Activated CD8-positive, alpha-beta memory T cell treated with anti-CD3 and anti-CD28 coated beads, Interleukin-2, amount 10 ng/mL, durations not matched to agents 7 days and 5 days (primary cell): ENCODE measurements at regions not wholly inside any gene's neighbourhood (a gene's known extent, or its start where the extent isn't known, plus 50 kb on each side); places are given as distances from the start of the nearest gene placed in this dataset.

ENCODE experiments used
- ATAC-seq: fragments of 150-1000 bp; cut with Tn5 transposase; one replicate; pipeline ENCODE4 v1.10.0; 2021; ENCODE audit warnings: moderate library complexity
- CTCF ChIA-PET: fragments of 350-600 bp; sonication (Branson Sonifier 250); formaldehyde crosslinking; loops from one replicate; lab custom pipeline; 2021; ENCODE audit warnings: antibody characterized with exemption; lab: Charles Lee
- DNase-seq: peaks from one replicate; pipeline ENCODE4 v3.0.0-alpha.2; 2020
- H3K27ac Mint-ChIP-seq: one replicate; pipeline ENCODE4 v1.8.0; 2021; ENCODE audit warnings: mild to moderate bottlenecking, mixed read lengths
- H3K27me3 Mint-ChIP-seq: one replicate; pipeline ENCODE4 v1.8.0; 2021; ENCODE audit warnings: mixed read lengths
- H3K36me3 Mint-ChIP-seq: one replicate; pipeline ENCODE4 v1.8.0; 2021; ENCODE audit warnings: mild to moderate bottlenecking, mixed read lengths
- H3K4me1 Mint-ChIP-seq: one replicate; pipeline ENCODE4 v1.8.0; 2021; ENCODE audit warnings: mixed read lengths
- H3K4me3 Mint-ChIP-seq: one replicate; pipeline ENCODE4 v1.8.0; 2021; ENCODE audit warnings: mild to moderate bottlenecking, moderate library complexity, mixed read lengths
- H3K9me3 Mint-ChIP-seq: one replicate; pipeline ENCODE4 v1.8.0; 2022; ENCODE audit warnings: low read depth, mixed read lengths

DNA sequence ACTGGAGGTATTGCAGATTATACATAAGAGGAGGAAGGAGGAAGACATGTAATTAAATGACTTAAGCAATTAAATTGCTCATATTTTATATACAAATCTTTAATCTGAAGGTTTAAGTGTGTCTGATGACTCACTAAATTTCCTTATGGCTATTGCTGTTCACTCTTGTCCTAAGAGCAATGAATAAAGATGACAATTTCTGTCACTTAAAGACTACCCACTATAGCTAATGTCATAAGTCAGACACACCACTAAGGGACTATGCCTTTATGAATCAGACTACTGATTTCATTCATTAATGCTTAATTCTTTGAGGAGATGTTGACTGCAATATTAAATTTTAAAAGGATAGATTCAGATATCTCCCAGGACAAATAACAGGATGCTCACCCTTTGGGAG lies 1514.7 kb downstream of the PCDH18 start:
- Mint-ChIP-seq H3K4me3 (no peak overlapping the region), H3K27me3 (no peaks in the 10 kb centered on the region), H3K27ac (no peak overlapping the region)

DNA sequence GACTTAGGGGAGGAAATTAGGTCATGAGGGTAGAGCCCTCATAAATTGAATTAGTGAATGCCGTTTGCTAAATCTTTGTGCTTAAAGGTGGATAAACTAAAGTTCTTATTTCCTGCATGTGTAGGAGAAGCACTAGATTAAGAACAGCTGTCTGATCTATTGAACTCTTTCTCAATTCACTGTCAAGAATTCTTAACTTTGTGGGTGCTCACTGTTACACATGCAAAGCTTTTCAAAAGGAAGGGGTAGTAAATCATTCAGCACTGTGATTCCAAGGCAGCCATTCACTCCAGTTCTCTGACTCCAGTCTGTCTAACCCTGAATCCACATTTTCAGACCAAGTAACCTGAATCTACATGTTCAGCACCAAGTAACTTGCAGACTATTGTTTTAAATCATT lies 1520.1 kb downstream of the PCDH18 start:
- CTCF ChIA-PET, result no interaction called here
- Mint-ChIP-seq H3K27me3 (no peaks in the 10 kb centered on the region), H3K4me3 (no peak overlapping the region), H3K36me3 (no peaks in the 10 kb centered on the region), H3K4me1 (no peaks in the 10 kb centered on the region), H3K27ac (no peak overlapping the region), H3K9me3 (peaks cover 8% of the 10 kb centered on the region)
- no peak for ATAC-seq
- no peak for DNase-seq

More for the DNA sequence above, 1514.7 kb downstream of the PCDH18 start:
- Mint-ChIP-seq H3K9me3 (peaks cover 5% of the 10 kb centered on the region), H3K36me3 (no peaks in the 10 kb centered on the region), H3K4me1 (no peaks in the 10 kb centered on the region)
- ATAC-seq, result no peak
- CTCF ChIA-PET, result no interaction called here
- no peak for DNase-seq

DNA sequence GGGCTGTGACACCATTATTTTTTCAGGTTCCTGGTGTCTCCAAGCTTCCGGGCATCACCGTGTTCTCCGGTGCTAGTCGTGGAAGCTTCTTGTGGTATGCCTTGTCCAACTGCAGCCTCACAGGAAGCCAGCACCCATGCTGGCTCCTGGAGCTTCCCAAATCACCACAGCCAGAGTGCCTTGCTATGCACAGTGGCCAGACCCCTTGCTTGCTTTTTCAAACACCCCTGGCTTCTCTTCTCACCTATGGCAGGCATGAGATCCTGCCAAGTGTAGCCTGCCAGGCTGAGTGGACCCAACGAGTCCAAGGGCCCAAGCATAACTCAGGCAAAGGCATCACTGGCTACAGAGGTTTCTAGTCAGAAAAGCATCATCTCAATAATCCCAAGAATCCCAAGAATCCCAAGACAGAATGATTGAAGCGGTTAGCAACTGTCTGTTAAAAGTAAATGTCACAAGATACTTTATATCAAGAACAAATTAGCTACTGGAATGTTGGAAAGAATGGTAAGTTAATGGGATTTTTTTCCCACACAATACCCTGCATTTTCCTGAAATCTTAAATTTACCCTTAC lies 1522.9 kb downstream of the PCDH18 start:
- CTCF ChIA-PET, result no interaction called here
- DNase-seq (no peak), ATAC-seq (no peak)
- Mint-ChIP-seq H3K27me3 (no peaks in the 10 kb centered on the region), H3K36me3 (no peaks in the 10 kb centered on the region), H3K4me1 (no peaks in the 10 kb centered on the region), H3K27ac (no peak overlapping the region), H3K4me3 (no peak overlapping the region), H3K9me3 (peaks cover 8% of the 10 kb centered on the region)

DNA sequence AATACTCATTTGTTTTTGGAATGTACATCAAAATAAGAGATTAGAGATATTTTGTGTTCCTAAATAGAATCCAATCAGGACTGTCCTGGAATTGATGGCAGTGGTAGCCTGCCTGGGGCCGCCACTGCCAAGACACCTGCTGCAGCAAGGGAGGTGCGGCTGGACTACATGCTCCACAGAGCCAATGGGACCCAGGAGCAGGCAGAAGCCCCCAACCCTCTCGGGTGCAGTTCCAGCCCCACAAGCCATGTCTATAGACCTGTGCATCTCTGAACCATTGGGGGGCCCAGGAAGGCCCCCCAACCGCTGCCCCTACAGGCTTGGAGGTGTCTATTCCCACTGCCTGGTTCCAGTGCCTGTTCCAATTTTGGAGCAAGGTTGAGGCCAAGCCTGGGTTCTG lies 1524.3 kb downstream of the PCDH18 start:
- no peak for ATAC-seq
- H3K27me3 Mint-ChIP-seq, result no peaks in the 10 kb centered on the region
- H3K27ac Mint-ChIP-seq, result no peak overlapping the region
- DNase-seq, result no peak
- H3K4me1 Mint-ChIP-seq, result no peaks in the 10 kb centered on the region
- H3K36me3 Mint-ChIP-seq, result no peaks in the 10 kb centered on the region
- H3K4me3 Mint-ChIP-seq, result no peak overlapping the region
- CTCF ChIA-PET, result no interaction called here
- peaks cover 4% of the 10 kb centered on the region for H3K9me3 Mint-ChIP-seq

DNA sequence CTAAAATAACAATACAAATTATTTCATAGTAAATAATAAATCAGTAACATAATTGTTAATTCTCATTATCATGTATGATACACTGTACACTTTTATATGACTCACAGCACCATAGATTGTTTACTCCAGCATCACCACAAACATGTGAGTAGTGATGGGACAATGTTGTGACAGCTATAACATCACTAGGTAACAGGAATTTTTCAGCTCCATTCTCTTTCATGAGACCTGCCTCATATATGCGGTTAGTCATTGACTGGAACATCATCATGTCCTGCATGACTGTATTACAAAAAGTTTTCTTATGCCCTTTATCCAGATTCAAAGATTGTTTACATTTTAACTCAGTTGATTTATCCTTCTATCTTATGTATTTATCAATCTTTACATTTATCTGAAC lies 1530.0 kb downstream of the PCDH18 start:
- H3K4me1 Mint-ChIP-seq, result no peaks in the 10 kb centered on the region
- H3K36me3 Mint-ChIP-seq, result no peaks in the 10 kb centered on the region
- H3K27me3 Mint-ChIP-seq, result no peaks in the 10 kb centered on the region
- no peak for ATAC-seq
- DNase-seq, result no peak
- no peak overlapping the region for H3K27ac Mint-ChIP-seq
- no peak overlapping the region for H3K4me3 Mint-ChIP-seq
- CTCF ChIA-PET, result no interaction called here
- H3K9me3 Mint-ChIP-seq, result peaks cover 8% of the 10 kb centered on the region

DNA sequence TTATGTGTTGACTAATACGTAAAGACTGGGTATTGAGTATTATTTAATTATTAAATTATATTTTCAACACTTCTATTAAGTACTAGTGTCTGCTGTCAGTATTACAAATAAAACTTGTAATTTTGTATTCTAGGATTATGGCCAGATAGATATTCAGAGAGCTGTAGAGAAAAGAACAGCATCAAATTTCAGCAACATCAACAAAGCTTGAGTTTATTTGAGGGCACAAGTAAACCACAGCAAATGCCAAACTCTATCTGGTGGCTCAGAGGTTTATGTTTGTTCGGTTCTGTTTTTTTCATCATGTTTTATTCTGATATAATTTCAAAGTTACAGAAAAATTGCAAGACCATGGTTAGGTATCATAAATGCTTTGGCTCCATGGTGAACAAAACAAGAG lies 1530.5 kb downstream of the PCDH18 start:
- DNase-seq, result no peak
- no peaks in the 10 kb centered on the region for H3K36me3 Mint-ChIP-seq
- H3K4me1 Mint-ChIP-seq, result no peaks in the 10 kb centered on the region
- no peaks in the 10 kb centered on the region for H3K27me3 Mint-ChIP-seq
- CTCF ChIA-PET, result no interaction called here
- H3K9me3 Mint-ChIP-seq, result peaks cover 8% of the 10 kb centered on the region
- no peak for ATAC-seq
- H3K4me3 Mint-ChIP-seq, result no peak overlapping the region
- H3K27ac Mint-ChIP-seq, result no peak overlapping the region

DNA sequence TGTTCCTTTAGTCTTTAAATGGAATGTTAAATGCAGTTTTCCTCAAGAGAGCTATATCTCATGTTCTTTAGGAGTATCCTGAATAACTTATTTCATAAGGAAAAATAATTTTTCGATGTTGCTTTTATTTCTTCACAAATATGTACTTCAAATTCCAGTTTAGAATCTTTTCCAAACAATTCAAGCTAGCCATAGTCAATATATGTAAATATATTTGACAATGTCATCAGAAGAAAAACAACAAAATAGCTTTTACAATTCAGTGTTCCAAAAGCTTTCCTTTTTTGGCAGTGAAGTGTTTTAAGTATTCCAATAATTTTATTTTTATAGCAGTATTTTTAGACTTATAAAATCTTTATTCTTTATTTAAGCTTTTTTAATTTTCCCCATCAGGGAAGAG lies 1532.0 kb downstream of the PCDH18 start:
- Mint-ChIP-seq H3K27ac (no peak overlapping the region), H3K4me1 (no peaks in the 10 kb centered on the region), H3K36me3 (no peaks in the 10 kb centered on the region), H3K27me3 (no peaks in the 10 kb centered on the region), H3K4me3 (no peak overlapping the region), H3K9me3 (peaks cover 8% of the 10 kb centered on the region)
- no peak for ATAC-seq
- CTCF ChIA-PET, result no interaction called here
- DNase-seq, result no peak

DNA sequence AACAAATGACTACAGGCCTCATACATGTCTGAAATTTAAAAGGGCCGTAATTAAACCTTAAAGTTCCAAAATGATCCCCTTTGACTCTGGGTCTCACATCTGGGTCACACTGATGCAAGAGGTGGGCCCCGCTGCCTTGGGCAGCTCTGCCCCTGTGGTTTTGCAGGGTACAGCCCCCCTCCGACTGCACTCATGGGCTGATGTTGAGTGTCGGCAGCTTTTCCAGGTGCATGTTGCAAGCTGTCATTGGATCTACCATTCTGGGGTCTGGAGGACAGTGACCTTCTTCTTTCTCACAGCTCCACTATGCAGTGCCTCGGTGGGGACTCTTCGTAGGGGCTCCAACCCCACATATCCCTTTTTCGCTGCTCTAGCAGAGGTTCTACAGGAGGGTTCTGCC lies 1537.9 kb downstream of the PCDH18 start:
- no peak for DNase-seq
- peaks cover 5% of the 10 kb centered on the region for H3K9me3 Mint-ChIP-seq
- ATAC-seq, result no peak
- no peak overlapping the region for H3K27ac Mint-ChIP-seq
- no peaks in the 10 kb centered on the region for H3K4me1 Mint-ChIP-seq
- no peaks in the 10 kb centered on the region for H3K36me3 Mint-ChIP-seq
- H3K27me3 Mint-ChIP-seq, result no peaks in the 10 kb centered on the region
- no peak overlapping the region for H3K4me3 Mint-ChIP-seq
- CTCF ChIA-PET, result no interaction called here

DNA sequence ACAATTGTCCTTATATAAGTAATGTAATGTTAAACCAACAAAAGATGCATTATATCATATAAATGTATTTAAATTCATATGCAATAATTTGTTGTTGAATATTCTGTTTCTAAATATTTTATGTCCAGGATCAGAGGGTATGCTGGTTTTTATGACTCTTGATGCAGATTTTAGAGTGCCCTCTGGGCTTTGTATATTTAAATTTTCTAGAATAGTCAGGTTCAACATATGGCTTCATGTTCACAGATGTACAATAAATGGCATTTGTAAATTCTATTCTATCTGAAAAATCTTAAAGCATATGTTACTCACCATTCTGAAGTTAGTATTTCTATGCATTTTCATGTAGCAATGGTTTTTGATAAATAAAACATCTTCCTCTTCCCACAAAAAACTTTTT lies 1555.4 kb downstream of the PCDH18 start:
- no peaks in the 10 kb centered on the region for H3K36me3 Mint-ChIP-seq
- no peak overlapping the region for H3K27ac Mint-ChIP-seq
- CTCF ChIA-PET, result no interaction called here
- peaks cover 1% of the 10 kb centered on the region for H3K9me3 Mint-ChIP-seq
- DNase-seq, result no peak
- H3K4me3 Mint-ChIP-seq, result no peak overlapping the region
- H3K27me3 Mint-ChIP-seq, result no peaks in the 10 kb centered on the region
- no peaks in the 10 kb centered on the region for H3K4me1 Mint-ChIP-seq
- no peak for ATAC-seq

DNA sequence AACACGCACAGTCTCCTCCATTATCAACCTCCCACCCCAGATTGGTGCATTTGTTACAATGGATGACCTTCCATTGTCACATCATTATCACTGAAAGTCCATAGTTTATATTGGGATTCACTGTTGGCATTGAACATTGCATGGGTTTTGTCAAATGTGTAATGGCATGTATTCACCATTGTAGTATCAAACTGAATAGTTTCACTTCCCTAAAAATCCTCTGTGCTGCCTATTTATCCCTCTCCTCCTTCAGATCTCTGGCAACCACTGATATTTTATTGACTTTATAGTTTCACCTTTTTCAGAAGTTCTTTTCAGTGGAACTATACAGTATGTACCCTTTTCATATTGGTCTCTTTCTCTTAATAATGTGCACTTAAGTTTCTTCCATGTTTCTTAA lies 1565.4 kb downstream of the PCDH18 start:
- Mint-ChIP-seq H3K27ac (no peak overlapping the region), H3K4me1 (no peaks in the 10 kb centered on the region)
- CTCF ChIA-PET, result no interaction called here

DNA sequence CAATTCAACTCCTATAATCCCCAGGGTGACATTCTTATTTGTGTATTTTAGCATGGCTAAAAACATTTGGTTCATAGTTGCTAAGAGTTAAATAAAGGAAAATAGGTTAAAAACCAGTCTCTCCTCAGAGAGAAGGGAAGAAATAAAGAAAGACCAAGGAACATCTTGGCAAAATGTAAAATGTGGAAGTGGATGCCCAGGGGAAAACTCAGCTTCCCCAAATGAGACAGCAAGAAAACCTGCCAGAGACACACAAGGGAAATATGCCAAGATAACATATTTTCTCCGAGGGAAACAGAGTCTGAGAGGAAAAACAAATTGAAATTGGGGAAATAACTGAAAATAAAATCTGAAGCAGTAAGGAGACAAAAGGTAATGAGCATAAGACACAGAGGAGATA lies 1569.3 kb downstream of the PCDH18 start:
- H3K4me1 Mint-ChIP-seq, result no peaks in the 10 kb centered on the region
- no peaks in the 10 kb centered on the region for H3K36me3 Mint-ChIP-seq
- no peaks in the 10 kb centered on the region for H3K27me3 Mint-ChIP-seq
- DNase-seq (no peak), ATAC-seq (no peak)
- CTCF ChIA-PET, result no interaction called here
- no peak overlapping the region for H3K27ac Mint-ChIP-seq
- H3K4me3 Mint-ChIP-seq, result no peak overlapping the region
- peaks cover 3% of the 10 kb centered on the region for H3K9me3 Mint-ChIP-seq

More for the DNA sequence above, 1565.4 kb downstream of the PCDH18 start:
- no peaks in the 10 kb centered on the region for H3K36me3 Mint-ChIP-seq
- no peaks in the 10 kb centered on the region for H3K27me3 Mint-ChIP-seq
- H3K9me3 Mint-ChIP-seq, result peaks cover 3% of the 10 kb centered on the region
- H3K4me3 Mint-ChIP-seq, result no peak overlapping the region
- no peak for ATAC-seq
- DNase-seq, result no peak

DNA sequence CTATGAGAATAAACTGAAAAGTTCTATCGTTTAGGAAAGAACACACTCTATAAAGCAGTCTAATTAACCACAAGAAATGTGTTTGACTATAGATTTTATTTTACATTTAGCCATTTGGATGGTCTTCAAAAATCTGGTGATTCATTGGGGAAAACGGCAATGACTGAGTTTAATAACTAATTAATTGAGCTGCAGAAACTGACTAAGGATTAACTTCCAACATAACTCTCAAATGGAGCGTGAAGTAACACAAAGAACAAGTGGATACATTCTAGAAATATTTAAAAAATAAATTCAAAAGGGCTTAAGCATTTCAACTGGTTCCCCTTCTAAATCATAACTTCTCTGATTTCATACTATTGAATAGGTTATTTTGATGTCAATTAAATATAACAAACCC lies 1582.4 kb downstream of the PCDH18 start:
- Mint-ChIP-seq H3K27me3 (no peaks in the 10 kb centered on the region), H3K9me3 (peaks cover 5% of the 10 kb centered on the region), H3K27ac (no peak overlapping the region), H3K4me3 (no peak overlapping the region), H3K36me3 (no peaks in the 10 kb centered on the region), H3K4me1 (no peaks in the 10 kb centered on the region)
- DNase-seq (no peak), ATAC-seq (no peak)
- CTCF ChIA-PET, result no interaction called here

DNA sequence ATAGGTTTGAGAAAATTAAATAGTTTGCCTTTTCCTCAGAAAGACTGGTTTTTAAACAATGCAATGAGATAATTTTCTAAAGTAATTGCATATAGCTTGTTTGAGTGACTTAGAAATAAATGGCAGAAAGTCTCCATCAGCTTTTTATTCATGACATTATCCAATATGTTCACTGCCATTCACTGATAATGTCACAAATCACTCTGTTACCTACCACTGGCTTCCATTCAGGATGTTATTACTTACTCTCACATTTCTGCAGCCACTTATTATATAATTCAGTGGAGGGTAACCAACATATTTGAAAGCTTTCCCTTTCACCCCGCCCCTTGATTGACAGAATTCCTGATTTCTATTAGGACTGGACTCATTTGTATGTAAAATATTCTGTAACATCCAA lies 1583.5 kb downstream of the PCDH18 start:
- Mint-ChIP-seq H3K27me3 (no peaks in the 10 kb centered on the region), H3K9me3 (peaks cover 3% of the 10 kb centered on the region), H3K27ac (no peak overlapping the region), H3K4me3 (no peak overlapping the region), H3K36me3 (no peaks in the 10 kb centered on the region), H3K4me1 (no peaks in the 10 kb centered on the region)
- ATAC-seq (no peak), DNase-seq (no peak)
- CTCF ChIA-PET, result no interaction called here

DNA sequence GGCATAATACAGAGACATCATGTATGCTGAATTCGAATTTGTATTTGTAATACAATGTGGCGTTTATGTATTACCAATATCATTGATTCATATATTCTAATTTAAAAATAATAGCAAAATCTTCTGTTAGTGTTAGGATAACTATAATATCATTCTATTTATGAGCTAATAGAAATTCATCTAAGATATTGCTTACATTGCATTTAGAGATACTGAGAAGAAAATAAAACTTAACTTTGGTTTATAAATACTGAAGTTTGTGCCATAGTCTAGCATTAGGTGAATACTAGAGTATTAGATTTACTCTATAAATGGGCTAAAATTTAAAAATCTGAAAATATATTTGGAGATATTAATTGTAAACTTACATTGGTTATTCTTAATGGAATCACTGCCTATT lies 1590.6 kb downstream of the PCDH18 start:
- Mint-ChIP-seq H3K36me3 (no peaks in the 10 kb centered on the region), H3K4me3 (no peak overlapping the region), H3K27me3 (no peaks in the 10 kb centered on the region), H3K9me3 (no peaks in the 10 kb centered on the region), H3K27ac (no peak overlapping the region), H3K4me1 (no peaks in the 10 kb centered on the region)
- no peak for ATAC-seq
- DNase-seq, result no peak
- CTCF ChIA-PET, result no interaction called here

DNA sequence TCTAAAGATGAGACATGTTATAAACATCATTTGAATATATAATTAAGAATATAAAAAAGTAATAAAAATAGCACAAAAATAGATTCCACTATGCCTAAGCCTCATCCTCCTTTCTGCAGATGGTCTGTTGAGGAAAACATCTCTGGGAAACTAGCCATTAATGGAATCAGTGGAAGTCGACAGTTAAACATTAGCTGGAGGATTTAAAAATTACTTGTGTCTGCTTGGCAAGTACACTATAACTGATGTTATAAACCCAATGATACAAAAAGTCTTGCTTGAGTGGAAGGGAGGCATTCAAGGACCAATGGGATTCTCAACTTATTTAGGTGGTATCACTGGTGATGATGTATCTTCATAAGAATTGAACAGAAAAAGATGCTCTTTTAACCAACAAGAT lies 1598.3 kb downstream of the PCDH18 start:
- Mint-ChIP-seq H3K9me3 (no peaks in the 10 kb centered on the region), H3K36me3 (no peaks in the 10 kb centered on the region), H3K27ac (no peak overlapping the region), H3K4me3 (no peak overlapping the region), H3K4me1 (no peaks in the 10 kb centered on the region), H3K27me3 (no peaks in the 10 kb centered on the region)
- no peak for ATAC-seq
- CTCF ChIA-PET, result no interaction called here
- DNase-seq, result no peak
